ENCODE measurements at regions not wholly inside any gene's neighbourhood (a gene's known extent, or its start where the extent isn't known, plus 50 kb on each side); places are given as distances from the start of the nearest gene placed in this dataset.

- TF ChIP-seq, protein P1, sequence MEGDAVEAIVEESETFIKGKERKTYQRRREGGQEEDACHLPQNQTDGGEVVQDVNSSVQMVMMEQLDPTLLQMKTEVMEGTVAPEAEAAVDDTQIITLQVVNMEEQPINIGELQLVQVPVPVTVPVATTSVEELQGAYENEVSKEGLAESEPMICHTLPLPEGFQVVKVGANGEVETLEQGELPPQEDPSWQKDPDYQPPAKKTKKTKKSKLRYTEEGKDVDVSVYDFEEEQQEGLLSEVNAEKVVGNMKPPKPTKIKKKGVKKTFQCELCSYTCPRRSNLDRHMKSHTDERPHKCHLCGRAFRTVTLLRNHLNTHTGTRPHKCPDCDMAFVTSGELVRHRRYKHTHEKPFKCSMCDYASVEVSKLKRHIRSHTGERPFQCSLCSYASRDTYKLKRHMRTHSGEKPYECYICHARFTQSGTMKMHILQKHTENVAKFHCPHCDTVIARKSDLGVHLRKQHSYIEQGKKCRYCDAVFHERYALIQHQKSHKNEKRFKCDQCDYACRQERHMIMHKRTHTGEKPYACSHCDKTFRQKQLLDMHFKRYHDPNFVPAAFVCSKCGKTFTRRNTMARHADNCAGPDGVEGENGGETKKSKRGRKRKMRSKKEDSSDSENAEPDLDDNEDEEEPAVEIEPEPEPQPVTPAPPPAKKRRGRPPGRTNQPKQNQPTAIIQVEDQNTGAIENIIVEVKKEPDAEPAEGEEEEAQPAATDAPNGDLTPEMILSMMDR (conservative IDR thresholded peaks at IDR 0.05; ENCODE audit: low read depth in 2 of 2) = no peak
- TF ChIP-seq REST (IDR thresholded peaks at IDR 0.05; ENCODE audit: unreplicated experiment) (no peak), EZH2 (IDR thresholded peaks at IDR 0.05; ENCODE audit: low read depth, unreplicated experiment) (no peak), CREB1 (CRISPR knock-in tag; IDR thresholded peaks at IDR 0.05; ENCODE audit: low read depth) (no peak), POLR2AphosphoS5 (IDR thresholded peaks at IDR 0.05; ENCODE audit: low read depth) (no peak), EZH2phosphoT487 (IDR thresholded peaks at IDR 0.05; ENCODE audit: unreplicated experiment) (no peak), ZNF114 (CRISPR knock-in tag; IDR thresholded peaks at IDR 0.05) (no peak), JUNB (IDR thresholded peaks at IDR 0.05; ENCODE audit: unreplicated experiment) (no peak), NANOG (IDR thresholded peaks at IDR 0.05; ENCODE audit: borderline replicate concordance) (no peak)
- TF ChIP-seq, protein P2, sequence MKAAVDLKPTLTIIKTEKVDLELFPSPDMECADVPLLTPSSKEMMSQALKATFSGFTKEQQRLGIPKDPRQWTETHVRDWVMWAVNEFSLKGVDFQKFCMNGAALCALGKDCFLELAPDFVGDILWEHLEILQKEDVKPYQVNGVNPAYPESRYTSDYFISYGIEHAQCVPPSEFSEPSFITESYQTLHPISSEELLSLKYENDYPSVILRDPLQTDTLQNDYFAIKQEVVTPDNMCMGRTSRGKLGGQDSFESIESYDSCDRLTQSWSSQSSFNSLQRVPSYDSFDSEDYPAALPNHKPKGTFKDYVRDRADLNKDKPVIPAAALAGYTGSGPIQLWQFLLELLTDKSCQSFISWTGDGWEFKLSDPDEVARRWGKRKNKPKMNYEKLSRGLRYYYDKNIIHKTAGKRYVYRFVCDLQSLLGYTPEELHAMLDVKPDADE (IDR thresholded peaks at IDR 0.05) = no peak
- TF ChIP-seq, protein P3, sequence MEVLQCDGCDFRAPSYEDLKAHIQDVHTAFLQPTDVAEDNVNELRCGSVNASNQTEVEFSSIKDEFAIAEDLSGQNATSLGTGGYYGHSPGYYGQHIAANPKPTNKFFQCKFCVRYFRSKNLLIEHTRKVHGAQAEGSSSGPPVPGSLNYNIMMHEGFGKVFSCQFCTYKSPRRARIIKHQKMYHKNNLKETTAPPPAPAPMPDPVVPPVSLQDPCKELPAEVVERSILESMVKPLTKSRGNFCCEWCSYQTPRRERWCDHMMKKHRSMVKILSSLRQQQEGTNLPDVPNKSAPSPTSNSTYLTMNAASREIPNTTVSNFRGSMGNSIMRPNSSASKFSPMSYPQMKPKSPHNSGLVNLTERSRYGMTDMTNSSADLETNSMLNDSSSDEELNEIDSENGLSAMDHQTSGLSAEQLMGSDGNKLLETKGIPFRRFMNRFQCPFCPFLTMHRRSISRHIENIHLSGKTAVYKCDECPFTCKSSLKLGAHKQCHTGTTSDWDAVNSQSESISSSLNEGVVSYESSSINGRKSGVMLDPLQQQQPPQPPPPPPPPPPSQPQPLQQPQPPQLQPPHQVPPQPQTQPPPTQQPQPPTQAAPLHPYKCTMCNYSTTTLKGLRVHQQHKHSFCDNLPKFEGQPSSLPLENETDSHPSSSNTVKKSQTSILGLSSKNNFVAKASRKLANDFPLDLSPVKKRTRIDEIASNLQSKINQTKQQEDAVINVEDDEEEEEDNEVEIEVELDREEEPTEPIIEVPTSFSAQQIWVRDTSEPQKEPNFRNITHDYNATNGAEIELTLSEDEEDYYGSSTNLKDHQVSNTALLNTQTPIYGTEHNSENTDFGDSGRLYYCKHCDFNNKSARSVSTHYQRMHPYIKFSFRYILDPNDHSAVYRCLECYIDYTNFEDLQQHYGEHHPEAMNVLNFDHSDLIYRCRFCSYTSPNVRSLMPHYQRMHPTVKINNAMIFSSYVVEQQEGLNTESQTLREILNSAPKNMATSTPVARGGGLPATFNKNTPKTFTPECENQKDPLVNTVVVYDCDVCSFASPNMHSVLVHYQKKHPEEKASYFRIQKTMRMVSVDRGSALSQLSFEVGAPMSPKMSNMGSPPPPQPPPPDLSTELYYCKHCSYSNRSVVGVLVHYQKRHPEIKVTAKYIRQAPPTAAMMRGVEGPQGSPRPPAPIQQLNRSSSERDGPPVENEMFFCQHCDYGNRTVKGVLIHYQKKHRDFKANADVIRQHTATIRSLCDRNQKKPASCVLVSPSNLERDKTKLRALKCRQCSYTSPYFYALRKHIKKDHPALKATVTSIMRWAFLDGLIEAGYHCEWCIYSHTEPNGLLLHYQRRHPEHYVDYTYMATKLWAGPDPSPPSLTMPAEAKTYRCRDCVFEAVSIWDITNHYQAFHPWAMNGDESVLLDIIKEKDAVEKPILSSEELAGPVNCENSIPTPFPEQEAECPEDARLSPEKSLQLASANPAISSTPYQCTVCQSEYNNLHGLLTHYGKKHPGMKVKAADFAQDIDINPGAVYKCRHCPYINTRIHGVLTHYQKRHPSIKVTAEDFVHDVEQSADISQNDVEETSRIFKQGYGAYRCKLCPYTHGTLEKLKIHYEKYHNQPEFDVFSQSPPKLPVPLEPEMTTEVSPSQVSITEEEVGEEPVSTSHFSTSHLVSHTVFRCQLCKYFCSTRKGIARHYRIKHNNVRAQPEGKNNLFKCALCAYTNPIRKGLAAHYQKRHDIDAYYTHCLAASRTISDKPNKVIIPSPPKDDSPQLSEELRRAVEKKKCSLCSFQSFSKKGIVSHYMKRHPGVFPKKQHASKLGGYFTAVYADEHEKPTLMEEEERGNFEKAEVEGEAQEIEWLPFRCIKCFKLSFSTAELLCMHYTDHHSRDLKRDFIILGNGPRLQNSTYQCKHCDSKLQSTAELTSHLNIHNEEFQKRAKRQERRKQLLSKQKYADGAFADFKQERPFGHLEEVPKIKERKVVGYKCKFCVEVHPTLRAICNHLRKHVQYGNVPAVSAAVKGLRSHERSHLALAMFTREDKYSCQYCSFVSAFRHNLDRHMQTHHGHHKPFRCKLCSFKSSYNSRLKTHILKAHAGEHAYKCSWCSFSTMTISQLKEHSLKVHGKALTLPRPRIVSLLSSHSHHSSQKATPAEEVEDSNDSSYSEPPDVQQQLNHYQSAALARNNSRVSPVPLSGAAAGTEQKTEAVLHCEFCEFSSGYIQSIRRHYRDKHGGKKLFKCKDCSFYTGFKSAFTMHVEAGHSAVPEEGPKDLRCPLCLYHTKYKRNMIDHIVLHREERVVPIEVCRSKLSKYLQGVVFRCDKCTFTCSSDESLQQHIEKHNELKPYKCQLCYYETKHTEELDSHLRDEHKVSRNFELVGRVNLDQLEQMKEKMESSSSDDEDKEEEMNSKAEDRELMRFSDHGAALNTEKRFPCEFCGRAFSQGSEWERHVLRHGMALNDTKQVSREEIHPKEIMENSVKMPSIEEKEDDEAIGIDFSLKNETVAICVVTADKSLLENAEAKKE (CRISPR knock-in tag; IDR thresholded peaks at IDR 0.05) = no peak
These were observed 88.5 kb upstream of the SYT13 start for GRCh38 chr11:45374653-45375059.

Measured in GM23338 (cell line).